HG03064 (cell line): ENCODE measurements at regions not wholly inside any gene's neighbourhood (a gene's known extent, or its start where the extent isn't known, plus 50 kb on each side); places are given as distances from the start of the nearest gene placed in this dataset.
"Not testable (repeated sequence)": the region's sequence is repeated elsewhere in the genome, so short reads cannot be mapped to it uniquely, and the experiment has no call there.

ENCODE experiments used
- ATAC-seq: cut with Tn5 transposase; IDR thresholded peaks from one replicate; pipeline ENCODE4 v1.9.1; 2021; ENCODE audit warnings: low read depth; ENCODE audit not compliant: unreplicated experiment

DNA sequence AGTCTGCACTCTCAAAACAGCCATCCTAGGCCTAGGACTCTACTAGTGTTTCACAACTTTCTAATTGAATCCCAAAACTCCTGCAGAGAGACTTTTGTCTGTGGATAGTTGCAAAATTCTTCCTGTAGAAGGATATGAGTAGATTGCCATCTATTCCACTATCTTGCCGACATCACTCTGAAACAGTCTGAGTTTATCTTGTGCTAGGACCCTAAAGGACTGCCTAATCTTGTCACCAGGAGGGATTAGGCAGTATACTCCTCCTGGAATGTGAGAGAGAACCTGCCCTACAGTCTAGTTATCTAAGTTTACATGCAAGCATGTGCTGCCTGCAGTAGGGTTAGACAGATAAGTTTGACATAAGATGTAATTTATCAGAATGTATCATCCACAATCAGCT, 1646.6 kb upstream of the PCDH7 start:
- no peak for ATAC-seq

DNA sequence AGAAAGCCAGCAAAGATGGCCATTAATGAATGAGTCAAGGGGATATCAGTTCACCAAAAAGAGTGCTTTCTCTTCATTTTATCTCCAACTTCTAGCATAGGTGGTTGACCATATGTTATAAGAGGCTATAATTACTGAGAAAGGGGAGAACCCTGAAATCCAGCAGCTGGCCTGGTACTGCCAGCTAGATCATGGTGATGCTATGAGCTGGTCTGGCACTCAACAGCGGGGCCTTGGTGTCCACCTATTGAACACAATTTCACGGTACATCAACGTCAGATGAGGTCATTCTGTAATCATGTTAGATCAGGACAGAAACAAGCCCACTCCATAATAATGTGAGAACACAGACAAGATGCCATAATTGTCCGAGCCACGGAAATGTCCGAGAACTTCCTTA, 1644.8 kb upstream of the PCDH7 start:
- no peak for ATAC-seq

DNA sequence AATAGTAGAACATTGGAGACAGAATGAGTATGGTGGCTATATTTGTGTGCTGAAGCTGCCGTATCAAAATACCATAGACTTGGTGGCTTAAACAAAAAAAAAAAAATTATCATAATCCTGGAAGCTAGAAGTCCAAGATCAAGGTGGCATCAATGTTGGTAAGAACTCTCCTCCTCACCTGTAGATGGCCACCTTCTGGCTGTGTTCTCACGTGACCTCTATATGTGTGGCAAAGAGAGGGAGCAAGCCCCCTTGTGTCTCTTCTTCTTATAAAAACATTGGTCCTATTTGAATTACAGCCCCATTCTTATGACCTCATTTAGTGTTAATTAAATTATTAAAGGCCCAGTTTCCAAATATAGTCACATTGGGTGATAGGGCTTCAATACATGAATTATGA, 1640.9 kb upstream of the PCDH7 start:
- no peak for ATAC-seq

DNA sequence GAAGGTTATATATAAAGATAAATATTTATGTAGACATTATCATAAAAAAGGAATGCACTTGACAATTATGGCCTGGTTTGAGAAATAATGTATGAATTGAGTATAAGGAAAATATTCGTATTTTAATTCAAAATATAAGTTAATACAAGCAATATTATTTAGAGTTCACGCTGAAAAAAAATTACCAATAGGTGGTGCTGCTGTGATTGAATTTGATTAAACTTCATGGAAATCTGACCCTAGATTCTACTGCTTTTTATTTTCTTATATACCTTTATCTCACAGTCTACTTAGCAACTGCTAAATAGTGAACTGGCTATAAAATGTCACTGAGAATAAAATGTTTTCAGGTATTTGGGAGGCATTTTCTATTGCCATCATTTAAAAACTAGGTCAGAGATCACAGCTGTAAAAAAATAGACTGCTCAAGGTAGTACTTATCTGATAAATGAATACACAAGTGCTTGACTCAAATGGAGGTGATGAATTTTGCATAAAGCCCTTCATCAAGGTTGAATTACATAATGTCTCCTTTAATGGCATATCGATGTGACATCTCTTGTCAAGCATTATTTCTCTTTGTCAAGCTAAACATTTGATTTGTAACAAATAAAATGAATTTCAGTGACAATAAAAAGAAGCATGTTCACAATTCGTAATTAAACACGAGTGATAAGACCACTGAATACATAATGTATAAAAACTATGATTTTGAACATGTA, 1638.8 kb upstream of the PCDH7 start:
- ATAC-seq: no peak

DNA sequence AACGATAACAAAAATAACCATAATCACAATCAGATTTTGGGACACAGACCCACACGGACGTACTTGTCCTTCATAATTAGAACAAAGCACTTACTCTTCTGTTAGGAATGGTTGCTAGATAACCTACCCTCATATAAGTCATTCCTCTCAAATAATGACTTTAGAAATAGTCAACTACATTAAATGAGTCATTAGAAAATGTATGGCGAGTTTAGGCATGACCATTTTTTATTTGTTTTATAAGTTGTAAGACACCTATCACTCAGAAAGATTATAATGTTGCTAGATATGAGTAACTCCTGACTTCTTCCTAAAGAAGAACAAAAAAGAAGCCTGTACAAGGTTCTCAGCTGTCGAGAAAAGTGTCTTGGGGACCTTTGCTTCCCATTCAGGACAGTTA, 1637.5 kb upstream of the PCDH7 start:
- ATAC-seq: no peak

DNA sequence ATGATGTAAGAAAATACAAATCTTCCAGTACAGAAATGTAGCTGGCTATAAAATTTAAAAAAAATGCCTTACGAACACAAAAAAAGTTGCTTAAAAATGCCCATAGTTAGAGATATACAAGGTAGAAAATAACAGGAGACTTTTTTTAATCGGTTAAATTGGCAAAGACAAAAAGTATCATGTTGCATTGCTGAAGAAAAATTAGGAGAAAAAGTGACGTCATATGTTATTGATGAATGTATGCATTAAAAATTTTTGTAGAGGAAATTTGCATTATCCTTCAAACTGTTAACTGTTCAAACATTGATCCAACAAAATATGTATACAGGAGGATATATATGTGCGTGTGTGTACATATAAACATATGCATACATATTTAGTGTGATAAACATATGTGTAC, 1634.4 kb upstream of the PCDH7 start:
- no peak for ATAC-seq

DNA sequence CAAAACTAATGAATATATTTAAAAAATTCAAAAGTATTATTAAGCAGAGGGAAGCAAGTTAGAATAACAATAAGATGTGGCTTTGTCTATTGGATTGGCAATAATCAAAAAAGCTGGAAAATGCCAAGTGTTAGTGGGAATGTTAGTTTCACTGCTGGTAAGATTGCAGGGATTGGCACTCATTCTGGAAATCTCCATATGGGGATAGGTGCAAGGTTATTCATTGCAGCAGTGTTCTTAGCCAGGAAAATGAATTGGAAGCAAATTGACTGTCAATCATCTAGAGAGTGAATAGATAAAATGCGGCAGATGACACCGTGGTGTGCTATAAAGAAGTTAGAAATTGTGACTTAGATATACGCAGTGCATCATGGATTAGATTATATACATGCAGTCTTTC, 1615.5 kb upstream of the PCDH7 start:
- ATAC-seq: no peak

DNA sequence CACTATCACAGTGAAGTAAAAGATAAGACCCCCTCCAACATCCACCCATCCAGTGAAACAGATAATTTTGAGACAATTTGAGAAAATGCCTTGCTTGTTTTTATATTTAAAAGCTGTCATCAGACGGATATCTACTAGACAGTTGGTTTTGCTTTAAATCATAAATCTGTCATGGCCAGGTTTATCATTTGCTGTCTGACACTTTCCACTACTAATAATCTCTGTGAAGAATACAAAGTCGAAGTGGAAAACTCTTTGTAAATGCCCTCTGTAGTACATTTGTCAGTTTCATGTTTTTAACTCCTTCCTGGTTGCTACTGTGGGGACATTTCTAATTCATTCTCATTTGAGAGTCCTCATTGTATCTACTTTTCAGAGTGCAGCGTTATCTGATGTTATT, 1606.2 kb upstream of the PCDH7 start:
- ATAC-seq: no peak

DNA sequence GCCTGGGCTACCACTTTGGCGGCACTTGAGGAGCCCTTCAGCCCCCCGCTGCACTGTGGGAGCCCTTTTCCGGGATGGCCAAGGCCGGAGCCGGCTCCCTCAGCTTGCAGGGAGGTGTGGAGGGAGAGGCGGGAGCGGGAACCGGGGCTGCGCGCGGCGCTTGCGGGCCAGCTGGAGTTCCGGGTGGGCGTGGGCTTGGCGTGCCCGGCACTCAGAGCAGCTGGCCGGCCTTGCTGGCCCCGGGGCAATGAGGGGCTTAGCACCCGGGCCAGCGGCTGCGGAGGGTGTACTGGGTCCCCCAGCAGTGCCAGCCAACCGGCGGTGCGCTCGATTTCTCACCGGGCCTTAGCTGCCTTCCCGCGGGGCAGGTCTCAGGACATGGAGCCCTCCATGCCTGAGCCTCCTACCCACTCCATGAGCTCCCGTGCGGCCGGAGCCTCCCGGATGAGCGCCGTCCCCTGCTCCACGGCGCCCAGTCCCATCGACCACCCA, 1602.9 kb upstream of the PCDH7 start:
- not testable (repeated sequence) for ATAC-seq

DNA sequence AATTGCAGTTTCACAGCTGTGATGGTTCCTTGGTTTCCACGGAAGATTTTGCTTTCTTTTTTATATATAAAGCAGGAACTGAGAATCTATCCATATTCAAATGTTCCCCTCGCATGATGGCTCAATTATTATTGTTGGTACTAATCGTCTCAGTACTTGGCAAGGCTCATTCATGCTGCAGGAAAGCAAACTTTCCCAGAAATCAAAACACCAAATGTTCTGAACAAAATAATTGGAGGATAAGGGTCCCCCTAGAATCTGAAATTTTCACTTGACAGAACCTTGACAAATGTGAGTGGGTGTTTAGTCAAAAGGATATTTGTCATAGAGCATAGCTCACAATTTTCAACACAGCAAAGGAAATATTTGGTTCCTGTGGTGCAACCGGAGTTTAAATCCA, 1598.6 kb upstream of the PCDH7 start:
- no peak for ATAC-seq

DNA sequence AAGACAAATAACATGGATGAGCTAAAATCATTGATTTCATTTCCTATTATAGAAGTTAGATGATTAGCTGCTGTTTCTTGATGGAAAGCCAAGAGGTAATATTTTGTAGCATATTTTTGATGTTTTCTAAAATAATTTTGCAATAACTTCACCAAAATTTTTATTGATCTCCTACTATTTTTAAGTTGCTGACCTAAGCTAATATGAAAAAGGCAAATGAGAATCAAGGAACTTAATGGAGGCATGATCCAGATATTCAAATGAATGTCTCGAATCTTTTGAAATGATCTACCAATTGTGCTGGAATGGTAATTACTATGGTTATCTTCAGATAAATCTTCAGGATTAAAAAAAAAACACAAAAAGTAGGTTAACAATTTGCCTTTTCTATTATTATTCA, 1591.4 kb upstream of the PCDH7 start:
- ATAC-seq: no peak

DNA sequence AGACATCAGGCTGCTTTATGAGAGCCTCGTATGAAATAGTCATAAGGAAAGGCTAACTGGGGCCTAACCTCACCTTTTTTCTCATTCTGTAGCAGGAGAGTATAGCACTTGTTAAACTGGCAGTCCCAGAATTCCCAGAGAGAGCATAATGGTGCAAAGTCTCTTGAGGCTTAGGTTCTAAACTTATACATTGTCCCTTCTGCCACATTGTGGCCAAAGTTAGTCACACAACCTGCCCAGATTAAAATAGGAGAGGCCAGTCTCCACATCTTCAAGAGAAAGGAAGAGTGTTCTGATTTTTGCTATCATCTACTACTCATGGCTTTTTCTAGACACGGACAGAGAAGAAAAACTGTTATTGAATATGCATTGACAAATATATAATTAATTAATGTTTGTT, 1588.9 kb upstream of the PCDH7 start:
- ATAC-seq: no peak

DNA sequence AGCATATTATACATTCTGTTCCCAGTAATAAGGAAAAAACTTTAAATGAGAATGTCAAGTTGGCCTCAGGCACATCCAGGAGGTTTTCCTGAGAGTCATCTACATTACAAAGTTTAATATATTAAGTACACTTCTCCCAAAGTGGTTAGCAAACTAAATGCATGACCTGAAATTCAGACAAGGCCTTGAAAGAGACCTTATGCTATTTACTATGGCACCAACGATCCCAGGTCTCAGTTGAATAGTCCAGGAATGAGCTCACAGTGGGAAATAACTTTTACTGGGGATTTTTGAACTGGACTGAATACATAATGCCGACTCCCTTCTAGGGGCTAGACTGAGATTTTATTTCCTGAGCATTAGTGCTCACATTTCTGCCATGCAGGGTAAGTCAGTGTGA, 1577.5 kb upstream of the PCDH7 start:
- ATAC-seq: no peak

DNA sequence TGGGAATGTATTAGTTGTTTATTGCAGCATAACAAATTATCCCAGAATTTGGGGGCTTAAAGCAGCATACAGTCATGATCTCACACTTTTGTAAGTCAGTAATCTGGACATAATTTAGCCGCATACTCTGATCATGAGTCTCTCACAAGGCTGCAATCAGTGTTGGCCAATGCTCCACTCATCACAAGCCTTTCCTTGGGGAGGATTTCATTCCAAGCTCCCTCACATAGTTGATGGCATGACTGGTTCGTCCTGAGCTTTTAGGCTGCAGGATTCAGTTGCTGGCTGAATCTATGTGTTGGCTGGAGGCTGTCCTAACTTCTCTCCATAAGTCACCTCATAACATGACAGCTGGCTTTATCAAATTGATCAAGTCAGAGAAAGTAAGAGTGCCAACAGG, 1568.6 kb upstream of the PCDH7 start:
- ATAC-seq: no peak

DNA sequence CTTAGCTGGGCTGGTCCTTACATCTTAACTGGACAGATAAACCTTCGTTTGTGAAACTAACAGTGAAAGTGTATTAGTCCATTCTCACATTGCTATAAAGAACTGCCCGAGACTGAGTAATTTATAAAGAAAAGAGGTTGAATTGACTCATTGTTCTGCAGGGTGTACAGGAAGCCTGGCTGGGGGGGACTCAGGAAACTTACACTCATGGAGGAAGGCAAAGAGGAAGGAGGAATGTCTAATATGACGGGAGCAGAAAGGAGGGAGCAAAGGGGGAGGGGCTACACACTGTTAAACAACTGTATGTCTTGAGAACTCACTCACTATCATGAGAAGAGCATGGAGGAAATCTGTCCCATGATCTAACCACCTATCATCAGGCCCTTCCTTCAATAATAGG, 1566.5 kb upstream of the PCDH7 start:
- ATAC-seq: no peak

DNA sequence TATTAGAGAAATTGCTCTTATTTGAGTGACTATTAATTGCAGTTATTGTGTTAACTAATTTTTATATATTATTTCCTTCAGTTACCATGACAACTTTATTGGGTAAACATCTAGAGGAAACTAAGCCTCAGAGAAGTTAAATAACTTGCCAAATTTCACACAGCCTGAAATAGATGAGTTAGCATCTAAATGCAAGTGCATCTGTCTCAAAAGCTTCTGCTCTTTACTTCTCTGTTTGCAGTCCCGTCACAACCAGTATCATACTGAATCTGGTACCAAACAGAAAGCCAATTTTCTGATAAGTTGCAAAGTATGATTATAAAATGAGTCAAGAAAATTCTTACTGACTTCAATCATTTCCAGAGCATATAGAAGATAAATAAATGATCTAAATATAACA, 1544.9 kb upstream of the PCDH7 start:
- no peak for ATAC-seq

DNA sequence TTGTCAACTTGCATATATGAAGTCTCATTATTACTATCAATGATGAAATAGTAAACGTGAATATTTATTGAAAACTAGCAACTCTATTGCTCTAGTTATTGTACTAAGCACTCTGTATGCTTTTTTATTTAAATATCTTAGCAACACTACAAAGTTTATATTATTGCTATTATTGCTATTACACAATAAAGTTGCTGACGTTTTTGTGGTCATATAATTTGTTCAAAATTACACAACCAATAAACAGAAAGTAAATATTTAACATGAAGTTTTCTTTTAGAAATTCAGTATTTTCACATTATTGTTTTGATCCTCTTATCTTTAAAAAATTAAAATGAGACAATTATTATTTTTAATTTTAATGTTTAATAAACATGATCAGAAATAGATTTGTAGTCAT, 1521.1 kb upstream of the PCDH7 start:
- no peak for ATAC-seq

DNA sequence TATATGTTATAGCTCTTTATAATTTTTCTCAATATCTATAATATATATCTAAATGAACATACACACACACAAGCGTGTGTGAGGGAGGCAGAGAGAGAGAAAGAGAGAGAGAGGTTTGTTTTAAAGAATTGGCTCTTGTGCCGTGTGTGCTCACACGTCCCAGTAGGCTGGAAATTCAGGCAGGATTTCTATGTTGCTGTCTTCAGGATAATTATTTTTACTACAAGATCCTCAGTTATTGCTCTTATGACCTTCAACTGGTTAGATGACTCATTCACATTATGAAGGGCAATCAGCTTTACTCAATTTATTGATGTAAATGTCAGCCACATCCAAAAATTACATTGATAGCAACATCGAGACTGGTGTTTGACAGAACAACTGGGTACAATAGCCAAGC, 1520.7 kb upstream of the PCDH7 start:
- no peak for ATAC-seq

DNA sequence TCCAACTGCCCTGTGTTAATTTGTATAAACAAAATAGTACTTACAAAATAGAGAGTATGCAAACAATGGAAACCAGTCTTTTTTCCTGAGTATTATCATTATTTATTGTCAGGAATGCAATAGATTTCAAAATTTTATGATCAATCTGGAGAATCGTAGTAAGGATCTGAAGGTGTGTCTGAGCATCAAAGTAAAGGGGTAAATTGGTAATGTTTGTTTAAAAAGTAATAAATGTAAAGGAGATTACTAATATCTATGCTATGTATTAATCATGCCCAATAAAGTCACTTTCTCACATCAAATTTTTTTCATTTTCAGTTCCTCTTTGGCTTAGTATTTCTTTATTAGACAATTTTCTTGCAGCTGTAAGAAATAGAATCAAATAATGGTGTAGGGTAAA, 1507.1 kb upstream of the PCDH7 start:
- ATAC-seq: no peak

DNA sequence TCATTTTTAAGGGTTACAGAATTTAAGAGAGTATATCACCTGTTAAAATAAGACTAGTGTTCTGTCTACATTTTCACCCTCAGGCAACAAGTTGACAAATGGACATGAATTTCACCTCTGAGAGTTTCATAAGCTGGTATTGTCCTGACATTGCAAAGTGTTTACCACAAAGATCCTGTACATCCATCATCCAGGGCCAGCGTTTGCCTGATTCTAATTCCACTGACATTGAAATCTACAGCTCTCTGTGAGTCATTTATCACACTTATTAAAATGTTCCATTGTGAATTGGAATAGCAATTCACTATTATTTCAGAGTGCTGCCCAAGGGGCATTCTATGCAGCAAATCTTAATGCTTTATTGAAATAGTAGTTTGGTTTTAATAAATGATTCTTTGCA, 1499.4 kb upstream of the PCDH7 start:
- ATAC-seq: no peak

DNA sequence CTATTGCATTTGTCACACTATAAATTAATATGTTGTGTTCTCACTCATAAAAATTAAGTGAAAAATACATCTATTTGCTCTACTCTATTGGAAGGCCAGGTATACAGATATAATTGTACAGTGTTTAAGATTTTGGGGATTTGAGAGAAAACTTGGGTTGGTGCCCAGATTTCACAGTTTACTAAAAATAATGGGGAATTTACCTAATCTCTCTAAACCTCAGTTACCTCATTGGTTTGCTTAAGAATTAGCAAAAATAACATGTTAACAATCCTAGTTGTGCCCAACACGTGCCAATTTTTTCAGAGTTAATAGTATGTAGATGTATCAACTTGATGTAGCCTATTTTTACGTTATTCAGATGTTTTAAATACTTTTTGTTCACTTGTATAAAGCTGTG, 1495.3 kb upstream of the PCDH7 start:
- no peak for ATAC-seq

DNA sequence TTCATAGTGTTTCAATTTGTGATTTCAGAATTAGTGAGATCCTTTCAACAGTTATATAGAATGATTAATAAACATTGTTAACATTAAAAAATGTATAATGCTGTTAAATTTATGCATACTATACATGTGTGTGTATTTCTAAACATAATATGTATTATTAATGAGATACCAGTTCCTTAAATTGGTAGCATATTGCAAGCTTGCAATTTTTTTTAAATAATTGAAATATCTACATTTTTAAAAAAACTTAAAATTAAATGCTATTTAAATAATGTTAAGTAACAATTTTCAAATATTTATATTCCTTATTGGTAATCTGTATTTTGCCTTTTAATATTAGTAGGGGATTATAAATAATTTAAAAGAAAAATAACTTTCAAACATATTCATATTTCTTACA, 1479.5 kb upstream of the PCDH7 start:
- no peak for ATAC-seq

DNA sequence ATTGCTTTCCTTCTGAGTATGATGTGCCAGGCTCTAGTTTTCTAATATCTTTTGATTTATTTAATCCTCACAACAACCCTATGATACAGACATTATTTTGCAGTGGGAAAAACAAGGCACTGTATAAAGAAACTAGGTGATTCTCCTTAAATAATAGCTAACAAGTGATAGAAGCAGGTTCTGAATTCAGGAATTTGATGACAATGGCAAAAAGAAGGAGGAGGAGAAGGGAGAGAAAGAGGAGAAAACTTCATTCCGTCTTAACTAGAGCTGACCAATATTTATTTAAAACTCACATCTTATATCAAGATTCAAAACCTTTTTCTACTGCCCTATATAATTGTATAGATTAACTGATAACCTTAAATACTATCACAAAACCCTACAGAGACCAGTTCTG, 1477.1 kb upstream of the PCDH7 start:
- no peak for ATAC-seq
